WI38 (cell line): ENCODE measurements at regions not wholly inside any gene's neighbourhood (a gene's known extent, or its start where the extent isn't known, plus 50 kb on each side); places are given as distances from the start of the nearest gene placed in this dataset.

Experiments
- H3K4me3 ChIP-seq: 2 replicates; pipeline ENCODE4 v1.5.1; 2011; ENCODE audit warnings: low read depth, mild to moderate bottlenecking, control low read depth, low read length
- TF ChIP-seq, protein P1 (sequence below): IDR thresholded peaks from 2 replicates; pipeline ENCODE4 v1.5.1; 2012; ENCODE audit warnings: low read depth, mild to moderate bottlenecking, control low read depth, low read length

DNA sequence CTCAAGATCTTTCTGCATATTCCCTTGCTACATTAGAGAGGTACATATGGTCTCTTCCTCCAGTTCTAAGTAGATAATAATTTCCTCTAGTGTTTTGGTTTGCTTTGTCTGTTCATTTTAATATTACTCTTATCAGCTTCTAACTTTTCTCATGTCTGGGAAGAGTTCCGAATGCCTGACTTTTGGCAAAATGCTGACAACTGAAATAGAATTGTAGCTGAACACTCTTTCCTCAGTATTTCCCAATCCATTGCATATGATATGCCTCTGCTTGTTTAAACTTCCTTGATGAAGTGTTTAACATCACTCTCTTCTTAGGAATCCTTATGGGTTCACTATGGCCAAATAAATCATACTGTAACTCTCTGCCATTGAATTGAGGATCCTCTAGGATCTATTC lies 1510.1 kb downstream of the MRPL39 start:
- TF ChIP-seq, protein P1, sequence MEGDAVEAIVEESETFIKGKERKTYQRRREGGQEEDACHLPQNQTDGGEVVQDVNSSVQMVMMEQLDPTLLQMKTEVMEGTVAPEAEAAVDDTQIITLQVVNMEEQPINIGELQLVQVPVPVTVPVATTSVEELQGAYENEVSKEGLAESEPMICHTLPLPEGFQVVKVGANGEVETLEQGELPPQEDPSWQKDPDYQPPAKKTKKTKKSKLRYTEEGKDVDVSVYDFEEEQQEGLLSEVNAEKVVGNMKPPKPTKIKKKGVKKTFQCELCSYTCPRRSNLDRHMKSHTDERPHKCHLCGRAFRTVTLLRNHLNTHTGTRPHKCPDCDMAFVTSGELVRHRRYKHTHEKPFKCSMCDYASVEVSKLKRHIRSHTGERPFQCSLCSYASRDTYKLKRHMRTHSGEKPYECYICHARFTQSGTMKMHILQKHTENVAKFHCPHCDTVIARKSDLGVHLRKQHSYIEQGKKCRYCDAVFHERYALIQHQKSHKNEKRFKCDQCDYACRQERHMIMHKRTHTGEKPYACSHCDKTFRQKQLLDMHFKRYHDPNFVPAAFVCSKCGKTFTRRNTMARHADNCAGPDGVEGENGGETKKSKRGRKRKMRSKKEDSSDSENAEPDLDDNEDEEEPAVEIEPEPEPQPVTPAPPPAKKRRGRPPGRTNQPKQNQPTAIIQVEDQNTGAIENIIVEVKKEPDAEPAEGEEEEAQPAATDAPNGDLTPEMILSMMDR: no peak
- H3K4me3 ChIP-seq: no peak overlapping the region

DNA sequence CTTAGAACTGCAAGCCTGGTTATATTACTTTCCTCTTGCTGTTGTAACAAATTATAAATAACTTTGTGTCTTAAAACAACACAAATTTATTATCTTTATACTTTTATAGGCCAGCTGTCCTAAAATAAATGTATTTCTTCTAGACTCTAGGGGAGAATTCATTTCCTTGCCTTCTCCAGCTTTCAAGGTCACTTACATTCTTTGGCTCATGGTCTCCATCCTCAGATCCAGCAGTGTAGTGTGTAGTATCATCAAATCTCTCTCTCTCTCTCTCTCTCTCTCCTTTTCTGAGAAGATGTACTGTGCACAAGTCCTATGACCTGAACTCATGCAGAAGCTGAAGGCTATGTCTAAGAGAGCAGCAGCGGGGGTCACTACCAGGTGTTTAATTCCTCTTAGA lies 1510.6 kb downstream of the MRPL39 start:
- TF ChIP-seq, protein P1: no peak
- H3K4me3 ChIP-seq: no peak overlapping the region

DNA sequence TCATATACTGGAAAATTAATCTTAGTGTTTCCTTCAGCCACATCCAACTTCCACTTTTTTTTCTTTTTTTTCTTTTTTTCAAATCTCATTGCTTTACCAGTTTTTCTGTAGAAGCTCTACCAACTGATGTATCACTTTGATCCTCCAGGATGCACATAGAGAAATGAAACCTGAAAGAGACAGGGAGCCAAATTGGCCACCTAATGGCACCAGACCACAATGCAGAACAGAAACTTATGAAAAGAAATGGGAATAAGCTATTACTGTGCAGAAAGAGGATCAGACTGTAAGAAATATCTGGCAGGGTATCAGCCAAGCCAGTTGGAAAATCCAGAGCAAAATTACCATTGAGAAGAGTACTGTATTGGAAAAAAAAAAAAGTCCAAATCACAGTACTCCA lies 1514.2 kb downstream of the MRPL39 start:
- H3K4me3 ChIP-seq: no peak overlapping the region
- TF ChIP-seq, protein P1: no peak

DNA sequence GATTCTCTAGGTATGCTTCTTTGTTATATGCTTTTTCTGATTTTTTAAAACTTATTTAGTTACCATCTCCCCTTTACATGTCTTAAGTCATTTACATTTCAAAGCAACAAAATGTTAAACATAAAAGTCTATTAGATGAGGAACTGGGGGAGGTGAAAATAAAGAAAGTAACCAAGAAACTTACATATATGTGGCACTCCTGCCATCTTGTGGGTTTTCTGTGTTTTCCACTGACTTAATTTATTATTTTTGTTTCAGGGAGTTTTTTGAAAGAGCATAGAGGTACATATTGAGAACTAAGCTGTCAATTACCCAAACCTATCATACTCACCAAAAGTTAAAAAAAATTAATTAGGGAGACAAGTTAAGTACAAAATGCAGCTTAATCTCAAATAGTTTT lies 1531.1 kb downstream of the MRPL39 start:
- TF ChIP-seq, protein P1: no peak
- no peak overlapping the region for H3K4me3 ChIP-seq

DNA sequence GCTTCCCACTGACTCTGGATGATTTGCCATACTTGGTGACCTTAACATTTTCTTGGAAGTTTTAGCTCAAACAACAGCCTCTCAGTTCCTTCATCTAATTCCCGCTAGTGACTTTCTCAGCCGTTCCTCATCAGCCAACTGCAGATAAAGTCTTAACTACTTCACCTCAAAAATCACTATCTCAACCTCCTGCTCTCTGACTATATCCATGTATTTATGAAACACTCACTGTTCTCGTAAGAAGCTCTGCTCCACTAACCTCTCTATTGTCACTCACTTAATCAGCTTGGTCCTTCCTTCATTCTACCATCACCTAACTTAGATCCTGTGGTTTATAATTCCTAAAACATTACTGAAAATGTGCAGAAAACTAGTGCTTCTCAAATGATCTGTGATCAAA lies 1551.6 kb downstream of the MRPL39 start:
- no peak overlapping the region for H3K4me3 ChIP-seq
- TF ChIP-seq, protein P1: no peak

DNA sequence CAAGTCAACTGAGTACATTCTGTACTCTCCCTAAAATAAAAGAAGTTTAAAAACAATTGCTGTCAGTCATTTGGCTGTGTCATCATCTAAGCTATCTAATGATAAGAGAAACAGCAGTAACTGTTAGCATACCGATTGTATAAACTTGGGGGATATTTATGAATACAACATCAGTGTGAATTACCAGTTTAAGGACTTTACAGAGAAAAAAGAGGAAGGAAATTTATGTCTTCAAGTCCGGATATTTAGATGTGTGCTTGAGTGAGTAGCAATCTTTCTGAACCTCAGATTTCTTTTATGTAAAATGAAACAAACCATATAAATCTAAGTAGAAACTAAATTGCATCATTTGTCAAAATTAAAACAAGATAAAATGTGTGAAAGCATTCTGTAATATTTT lies 1557.0 kb downstream of the MRPL39 start:
- TF ChIP-seq, protein P1: no peak

DNA sequence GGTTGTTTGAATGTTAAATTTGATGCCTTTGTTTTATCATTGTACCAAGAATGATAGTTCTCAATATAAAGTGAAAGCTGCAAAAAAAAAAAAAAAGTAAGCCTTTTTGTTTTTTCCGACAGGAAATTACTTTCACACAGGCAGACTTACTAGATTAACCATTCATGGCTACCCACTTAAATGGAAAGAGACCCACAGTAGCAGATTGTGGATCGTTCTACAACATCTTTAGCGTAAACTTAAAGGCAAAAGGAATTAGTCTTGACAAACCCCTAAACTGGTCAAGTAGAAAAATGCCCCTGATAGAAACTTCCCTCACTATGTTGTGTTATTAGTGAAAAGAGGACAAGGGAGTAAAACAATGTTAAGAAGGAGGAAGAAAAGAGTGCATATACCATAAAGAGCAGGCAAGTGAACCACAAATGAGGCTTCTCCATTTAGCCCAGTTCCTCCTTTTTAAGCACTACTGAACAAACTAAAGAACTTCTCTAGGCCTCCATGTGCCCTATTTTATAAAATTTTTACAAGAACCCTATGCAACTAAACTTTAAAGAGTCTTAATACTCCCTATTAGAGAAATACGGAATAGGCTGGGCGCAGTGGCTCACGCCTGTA lies 1560.3 kb downstream of the MRPL39 start:
- TF ChIP-seq, protein P1: no peak
- no peak overlapping the region for H3K4me3 ChIP-seq

More for the DNA sequence above, 1557.0 kb downstream of the MRPL39 start:
- no peak overlapping the region for H3K4me3 ChIP-seq
